ENCODE measurements at regions not wholly inside any gene's neighbourhood (a gene's known extent, or its start where the extent isn't known, plus 50 kb on each side); places are given as distances from the start of the nearest gene placed in this dataset.
"Not testable (repeated sequence)": the region's sequence is repeated elsewhere in the genome, so short reads cannot be mapped to it uniquely, and the experiment has no call there.

GRCh38 chr16:51977506-51977905, 569.4 kb downstream of the TOX3 start:
- DNase-seq (ENCODE audit: low read depth in 2 of 2) = not testable (repeated sequence)

- no peak for DNase-seq (ENCODE audit: low read depth in 2 of 2)
These were observed 575.8 kb downstream of the TOX3 start for GRCh38 chr16:51971184-51971583.

GRCh38 chr16:51968749-51969148, 578.2 kb downstream of the TOX3 start:
- no peak for DNase-seq (ENCODE audit: low read depth in 2 of 2)

- DNase-seq (ENCODE audit: low read depth in 2 of 2) = no peak
These were observed 579.3 kb downstream of the TOX3 start for GRCh38 chr16:51967646-51968045.

- DNase-seq (ENCODE audit: low read depth in 2 of 2) = no peak
These were observed 586.0 kb downstream of the TOX3 start for GRCh38 chr16:51960931-51961330.

- no peak for DNase-seq (ENCODE audit: low read depth in 2 of 2)
These were observed 593.5 kb downstream of the TOX3 start for GRCh38 chr16:51953286-51953985.

- no peak for DNase-seq (ENCODE audit: low read depth in 2 of 2)
These were observed 594.4 kb downstream of the TOX3 start for GRCh38 chr16:51952500-51952899.

GRCh38 chr16:51951668-51952298, 595.2 kb downstream of the TOX3 start:
- no peak for DNase-seq (ENCODE audit: low read depth in 2 of 2)

GRCh38 chr16:51950118-51950780, 596.7 kb downstream of the TOX3 start:
- no peak for DNase-seq (ENCODE audit: low read depth in 2 of 2)

- no peak for DNase-seq (ENCODE audit: low read depth in 2 of 2)
These were observed 597.7 kb downstream of the TOX3 start for GRCh38 chr16:51949282-51949681.

GRCh38 chr16:51941412-51941811, 605.5 kb downstream of the TOX3 start:
- no peak for DNase-seq (ENCODE audit: low read depth in 2 of 2)

- DNase-seq (ENCODE audit: low read depth in 2 of 2) = no peak
These were observed 606.8 kb downstream of the TOX3 start for GRCh38 chr16:51940183-51940582.

GRCh38 chr16:51939378-51939871, 607.5 kb downstream of the TOX3 start:
- DNase-seq (ENCODE audit: low read depth in 2 of 2) = no peak

GRCh38 chr16:51938861-51939260, 608.1 kb downstream of the TOX3 start:
- DNase-seq (ENCODE audit: low read depth in 2 of 2) = no peak

- DNase-seq (ENCODE audit: low read depth in 2 of 2) = no peak
These were observed 609.2 kb downstream of the TOX3 start for GRCh38 chr16:51937771-51938170.

GRCh38 chr16:51936846-51937245, 610.1 kb downstream of the TOX3 start:
- DNase-seq (ENCODE audit: low read depth in 2 of 2) = no peak

- no peak for DNase-seq (ENCODE audit: low read depth in 2 of 2)
These were observed 614.6 kb downstream of the TOX3 start for GRCh38 chr16:51932317-51932716.

GRCh38 chr16:51931653-51932052, 615.3 kb downstream of the TOX3 start:
- no peak for DNase-seq (ENCODE audit: low read depth in 2 of 2)

GRCh38 chr16:51924744-51925143, 622.2 kb downstream of the TOX3 start:
- DNase-seq (ENCODE audit: low read depth in 2 of 2) = no peak

- DNase-seq (ENCODE audit: low read depth in 2 of 2) = no peak
These were observed 624.5 kb downstream of the TOX3 start for GRCh38 chr16:51922476-51922875.

GRCh38 chr16:51919736-51920135, 627.2 kb downstream of the TOX3 start:
- DNase-seq (ENCODE audit: low read depth in 2 of 2) = no peak

GRCh38 chr16:51916814-51917213, 630.1 kb downstream of the TOX3 start:
- no peak for DNase-seq (ENCODE audit: low read depth in 2 of 2)

GRCh38 chr16:51916231-51916630, 630.7 kb downstream of the TOX3 start:
- DNase-seq (ENCODE audit: low read depth in 2 of 2) = no peak

Data from activated CD8-positive, alpha-beta memory T cell treated with anti-CD3 and anti-CD28 coated beads for 4 hours (primary cell).